Endothelial cell of umbilical vein (primary cell): ENCODE measurements at regions not wholly inside any gene's neighbourhood (a gene's known extent, or its start where the extent isn't known, plus 50 kb on each side); places are given as distances from the start of the nearest gene placed in this dataset.

Source experiments
- CTCF ChIP-seq, 2 donors: IDR thresholded peaks; 1 replicate in 1 of 2; 2 replicates in 1 of 2; pipeline ENCODE4 v1.5.1; 2011; ENCODE audit warnings: low read length in 2 of 2, mild to moderate bottlenecking in 2 of 2, moderate library complexity in 2 of 2, control low read depth in 1 of 2, inconsistent platforms in 1 of 2, low read depth in 1 of 2; ENCODE audit not compliant: insufficient read depth in 1 of 2; ENCODE audit errors: extremely low read depth in 1 of 2
- POLR2A ChIP-seq: IDR thresholded peaks from 2 replicates; pipeline ENCODE4 v1.6.1; 2012; ENCODE audit warnings: low read depth, mild to moderate bottlenecking, control low read depth, low read length

GRCh38 chr6:14945461-14946185, 300.2 kb upstream of the JARID2 start:
- TF ChIP-seq POLR2A: no peak
- no peak for TF ChIP-seq CTCF (IDR thresholded peaks at IDR 0.05; ENCODE audit: extremely low read depth in 1 of 2, insufficient read depth in 1 of 2, low read depth in 1 of 2, low read length in 2 of 2)
